ENCODE measurements at regions not wholly inside any gene's neighbourhood (a gene's known extent, or its start where the extent isn't known, plus 50 kb on each side); places are given as distances from the start of the nearest gene placed in this dataset.

DNA sequence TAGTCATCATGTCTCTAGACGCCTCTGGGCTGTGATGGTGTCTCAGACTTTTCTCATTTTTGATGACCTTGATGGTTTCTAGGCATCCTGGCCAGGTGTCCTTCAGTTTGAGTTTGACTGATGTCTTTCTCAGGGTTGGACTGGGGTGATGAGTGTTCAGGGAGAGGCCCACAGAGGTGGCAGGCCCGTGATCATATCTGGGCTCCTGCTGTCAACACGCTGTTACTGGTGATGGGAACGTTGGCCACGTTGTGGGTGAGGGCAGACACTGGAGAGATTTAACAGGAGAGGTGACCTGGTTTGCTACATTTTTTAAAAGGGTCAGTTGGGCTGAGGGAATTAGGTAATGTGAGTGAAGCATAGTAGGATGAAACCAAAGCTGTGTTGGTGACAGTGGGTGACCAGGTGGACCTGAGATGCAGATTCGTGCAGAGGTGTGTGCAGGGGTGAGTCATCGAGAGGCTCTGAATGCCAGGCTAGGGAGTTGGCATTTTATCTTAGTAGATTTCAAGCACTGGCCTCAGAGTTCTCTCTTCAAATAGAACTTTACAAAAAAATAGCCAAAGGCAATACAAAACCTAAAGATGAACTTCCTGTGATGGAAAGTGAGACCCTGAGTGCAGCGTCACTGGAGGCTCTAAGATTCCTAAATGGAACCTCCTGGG is 174.1 kb downstream of the CDH26 start:
- DNase-seq, result no peak

DNA sequence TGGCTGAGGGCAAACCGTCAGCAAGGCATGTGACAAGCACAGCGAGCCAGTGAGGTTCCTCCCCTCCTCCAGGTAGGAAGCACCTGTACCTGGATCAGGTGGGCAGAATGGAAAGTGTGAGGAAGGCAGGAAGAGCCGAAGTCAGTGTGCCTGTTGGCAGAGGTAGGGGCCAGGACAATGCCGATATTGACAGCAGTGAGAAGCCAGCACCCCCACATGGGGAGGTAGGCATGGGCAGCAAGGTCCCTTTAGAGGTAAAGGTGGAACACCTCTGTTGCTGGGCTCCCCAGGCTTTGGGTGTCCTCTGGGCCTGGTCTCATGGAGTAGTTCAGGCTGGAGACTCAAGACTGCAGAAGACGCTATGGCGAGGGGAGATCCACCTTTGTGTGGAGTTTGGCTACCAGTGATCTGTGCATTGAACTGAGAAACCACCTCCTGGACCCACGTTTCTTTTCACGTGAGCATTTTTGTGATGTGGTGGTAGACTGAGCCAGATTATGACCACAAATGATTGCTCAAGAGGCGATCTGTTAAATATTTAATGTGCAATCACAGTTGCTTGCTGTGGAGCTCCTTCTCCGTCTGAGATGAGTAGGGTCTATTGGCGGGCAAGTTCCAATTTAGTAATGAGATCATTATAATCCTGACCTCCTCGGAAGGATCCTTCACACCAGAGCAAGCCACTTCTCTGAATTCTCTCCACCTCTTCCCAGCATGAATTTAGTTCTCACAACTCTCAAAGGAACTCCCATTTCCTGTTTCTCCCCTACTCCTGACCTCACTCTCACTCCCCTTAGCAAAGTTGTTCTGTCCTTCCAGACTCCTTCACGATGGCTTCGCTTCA is 174.8 kb downstream of the CDH26 start:
- no peak for DNase-seq

DNA sequence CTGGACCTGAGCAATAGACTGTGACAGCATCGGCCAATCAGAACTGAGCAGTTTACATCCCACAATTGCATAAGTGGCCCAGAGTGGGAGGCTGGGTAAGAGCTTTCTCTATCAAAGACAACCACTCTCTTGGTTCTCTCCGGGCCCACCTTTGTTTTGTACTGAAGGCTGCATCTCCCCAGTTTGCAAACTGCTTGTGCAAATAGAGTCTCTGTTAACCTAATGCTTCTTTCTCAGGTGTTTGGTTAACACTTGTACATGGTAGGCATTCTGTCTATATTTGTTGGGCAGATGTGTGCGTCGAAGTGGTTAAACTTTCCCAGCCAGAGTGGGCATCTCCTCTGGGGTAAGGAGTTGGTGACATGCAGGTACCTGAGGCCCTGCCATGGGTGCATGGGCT is 177.1 kb downstream of the CDH26 start:
- DNase-seq, result no peak

GRCh38 chr20:60136645-60137401 is 178.6 kb downstream of the CDH26 start:
- DNase-seq, result no peak

- peak; percentile 30 for DNase-seq
Measured at GRCh38 chr20:60137657-60138245, 179.5 kb downstream of the CDH26 start.

DNA sequence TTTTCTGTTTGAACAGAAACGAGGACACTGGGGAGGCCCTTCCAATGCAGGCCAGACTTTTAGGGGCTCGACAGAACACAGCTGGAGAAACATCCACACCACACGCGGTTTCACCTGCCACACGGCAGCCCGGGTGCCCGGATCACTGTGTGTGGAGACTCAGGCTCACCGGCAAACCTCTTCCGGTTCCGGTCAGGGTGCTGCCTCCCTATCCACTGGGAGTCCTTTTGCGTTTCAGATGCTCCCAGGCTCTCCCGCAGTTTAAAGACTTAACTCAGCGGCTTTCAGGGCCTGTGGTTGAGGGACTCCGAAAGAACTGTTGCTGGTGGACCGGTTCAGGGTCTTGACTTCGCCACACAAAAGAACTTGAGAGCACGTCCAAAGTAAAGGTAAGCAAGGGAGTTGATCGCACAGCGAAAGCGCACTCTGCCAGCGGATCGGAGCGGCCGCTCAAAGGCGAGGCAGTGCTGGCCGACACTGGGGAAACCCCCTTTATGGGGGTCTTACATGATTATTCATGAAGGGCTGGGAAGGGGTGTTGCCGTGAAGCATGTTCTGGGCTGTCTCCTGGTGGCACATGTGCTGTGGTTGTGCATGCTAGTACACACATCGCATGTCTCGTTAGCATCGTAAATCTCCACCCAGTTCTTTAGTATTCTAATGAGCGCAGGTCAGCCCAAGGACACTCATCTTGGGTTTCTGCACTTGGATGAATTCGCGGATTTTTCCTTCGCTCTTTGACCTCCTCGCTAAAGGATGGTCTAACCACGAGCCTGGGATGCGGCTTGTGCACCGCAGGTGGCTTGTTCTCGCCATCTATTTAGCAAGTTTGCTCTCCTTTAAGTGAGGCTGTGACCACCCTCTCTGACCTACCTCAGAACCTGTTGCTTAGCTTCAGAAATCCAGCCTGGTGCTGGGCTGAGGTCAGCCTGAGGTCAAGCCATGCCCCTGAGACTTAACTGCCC is 180.3 kb downstream of the CDH26 start:
- DNase-seq, result peak; percentile 62

DNA sequence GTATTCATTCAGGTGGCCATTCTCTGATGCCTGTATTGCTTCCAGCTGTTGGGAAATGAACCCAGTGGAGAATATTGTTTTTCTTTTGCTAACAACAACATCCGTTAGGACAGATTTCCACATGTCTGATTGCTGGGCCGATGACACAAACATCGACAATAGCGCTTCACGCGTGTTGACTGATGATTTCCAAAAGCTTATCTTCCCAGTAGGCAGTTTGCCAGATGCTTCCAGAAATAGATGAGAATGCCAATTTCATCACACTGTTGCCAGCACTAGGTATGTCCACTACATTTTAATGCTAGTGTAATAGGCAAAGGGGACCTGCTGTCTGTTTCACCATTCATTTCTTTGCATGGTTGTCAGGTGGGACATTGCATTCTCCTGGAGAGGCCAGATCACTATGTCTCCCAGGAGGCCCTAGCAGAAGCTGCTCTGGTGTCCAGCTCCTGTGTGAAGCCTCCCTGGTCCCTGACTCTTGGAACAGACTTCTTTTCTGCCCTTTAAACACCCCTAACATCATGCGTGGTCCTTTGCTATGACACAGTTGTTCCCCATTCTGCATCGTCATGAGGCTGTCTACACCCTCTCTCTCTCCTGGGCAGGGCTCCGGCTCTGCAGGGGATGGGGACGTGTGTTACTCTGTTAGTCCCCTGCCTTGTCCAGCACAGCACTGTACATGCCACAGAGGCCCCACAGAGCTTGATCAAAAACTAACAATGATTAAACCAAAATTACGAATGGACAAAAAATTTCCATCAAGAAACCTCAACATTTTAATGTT is 181.6 kb downstream of the CDH26 start:
- DNase-seq, result no peak

DNA sequence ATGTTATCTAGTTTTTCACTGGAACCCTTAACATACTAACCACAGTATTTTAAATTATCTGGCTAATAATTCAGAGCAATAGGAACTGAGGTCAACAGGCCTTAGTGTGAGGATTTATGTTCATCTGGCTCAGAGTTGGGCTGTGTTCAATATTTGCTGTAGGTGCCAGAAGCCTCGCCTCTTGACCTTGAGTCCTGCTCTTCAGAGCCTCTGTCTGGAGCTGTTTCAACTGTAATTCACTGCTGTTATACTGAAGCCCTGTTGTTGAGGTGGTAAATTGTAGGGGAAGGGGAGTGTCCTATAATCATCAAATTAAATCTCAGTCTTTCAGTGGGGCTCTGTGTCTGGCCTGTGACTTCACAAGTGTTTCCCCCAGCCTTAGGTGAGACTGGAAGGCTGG is 184.4 kb downstream of the CDH26 start:
- no peak for DNase-seq

GRCh38 chr20:60143261-60143842 is 185.1 kb downstream of the CDH26 start:
- DNase-seq, result no peak

DNA sequence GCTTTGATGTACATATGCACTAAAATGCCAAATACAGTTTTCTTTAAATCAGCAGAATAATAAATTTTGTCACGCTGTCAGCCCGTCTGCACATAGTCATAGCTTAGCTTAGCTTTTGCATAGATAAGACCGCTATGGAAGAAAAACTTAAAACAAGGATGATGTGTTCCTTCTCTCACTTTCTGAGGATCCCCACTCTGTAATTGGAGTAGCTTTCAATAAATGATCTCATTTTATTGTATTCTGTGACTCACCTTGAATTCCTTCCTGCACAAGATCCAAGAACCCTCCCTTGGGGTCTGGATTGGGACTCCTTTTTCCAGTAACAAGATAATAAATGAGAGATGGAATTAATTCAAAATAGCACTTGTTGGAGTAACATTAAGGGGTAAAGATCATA is 186.2 kb downstream of the CDH26 start:
- DNase-seq, result no peak

DNA sequence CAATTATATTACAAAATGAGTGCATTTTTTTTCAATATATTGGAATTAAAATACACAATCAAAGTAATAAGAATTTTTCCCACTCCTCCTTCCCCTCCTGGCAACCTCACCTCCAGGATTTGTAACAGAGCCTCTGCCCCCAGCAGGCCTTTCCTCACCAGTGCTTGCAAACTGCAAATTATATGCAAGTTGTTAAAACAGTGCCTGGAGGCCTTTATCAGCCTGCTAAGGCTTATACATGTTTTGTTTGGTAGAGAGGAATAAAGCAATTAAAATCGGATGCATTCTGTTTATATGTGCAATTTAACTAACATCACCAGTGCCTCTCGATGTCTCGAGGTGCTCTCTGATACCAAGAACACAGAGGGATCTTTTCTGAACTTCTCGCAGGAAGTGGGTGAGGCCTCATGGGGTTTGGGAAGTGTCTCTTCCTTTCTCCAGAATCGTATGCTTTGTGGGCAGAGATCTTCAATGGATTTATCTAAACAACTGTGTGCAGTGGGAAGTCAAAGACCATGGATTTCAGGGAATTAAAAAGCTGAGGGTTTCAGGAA is 186.8 kb downstream of the CDH26 start:
- DNase-seq, result no peak

DNA sequence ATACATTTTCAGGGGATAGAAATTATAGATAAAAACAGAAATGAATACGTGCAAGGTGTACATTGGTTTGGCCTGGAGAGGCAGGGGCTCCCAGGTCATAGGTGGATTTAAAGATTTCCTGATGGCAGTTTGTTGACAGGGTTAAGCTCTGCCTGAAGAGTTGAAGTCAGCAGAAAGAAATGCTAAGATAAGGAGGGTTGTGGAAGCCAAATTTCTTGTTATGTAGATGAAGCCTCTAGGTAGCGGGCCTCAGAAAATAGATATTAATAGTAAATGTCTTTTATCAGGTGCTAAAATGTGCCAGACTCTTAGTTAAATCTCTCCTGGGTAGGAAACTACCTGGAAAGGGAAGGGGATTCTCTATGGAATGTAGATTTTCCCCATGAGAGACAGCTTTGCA is 188.8 kb downstream of the CDH26 start:
- no peak for DNase-seq

DNA sequence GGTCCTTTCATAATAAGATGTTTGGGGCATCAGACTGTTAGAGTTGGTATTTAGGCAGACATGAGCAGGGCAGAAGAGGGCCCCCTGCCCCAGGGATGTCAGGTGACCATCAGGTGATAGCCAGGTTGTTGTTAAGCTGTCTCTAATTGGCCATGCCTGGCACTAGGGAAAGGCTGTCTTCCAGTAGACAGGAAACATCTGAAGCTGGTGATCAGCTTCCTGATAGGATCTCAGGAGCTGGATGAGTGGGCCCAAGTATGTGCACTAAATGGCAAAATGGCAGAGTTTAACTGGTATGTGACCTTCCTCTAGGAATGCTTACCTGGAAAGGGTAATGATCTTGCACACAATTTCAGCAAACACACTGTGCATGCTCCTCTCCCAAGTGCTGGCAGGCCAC is 190.7 kb downstream of the CDH26 start:
- DNase-seq, result no peak

DNA sequence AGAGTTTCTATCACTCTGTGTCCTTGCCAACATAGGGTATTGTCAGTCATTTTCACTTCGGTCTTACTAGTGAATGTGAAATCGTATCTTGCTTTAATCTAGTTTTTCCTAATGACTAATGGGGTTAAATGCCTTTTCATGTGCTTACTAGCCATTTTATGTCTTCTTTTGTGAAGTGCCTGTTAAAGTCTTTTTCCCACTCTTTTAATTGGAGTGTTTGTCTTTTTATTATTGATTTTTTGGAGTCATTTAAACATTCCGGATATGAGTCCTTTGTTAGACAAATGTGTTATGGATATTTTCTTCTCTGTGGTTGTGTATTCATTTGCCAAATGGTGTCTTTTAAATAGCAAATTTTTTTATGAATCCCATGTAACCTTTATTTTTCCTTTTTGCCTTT is 194.6 kb downstream of the CDH26 start:
- no peak for DNase-seq

DNA sequence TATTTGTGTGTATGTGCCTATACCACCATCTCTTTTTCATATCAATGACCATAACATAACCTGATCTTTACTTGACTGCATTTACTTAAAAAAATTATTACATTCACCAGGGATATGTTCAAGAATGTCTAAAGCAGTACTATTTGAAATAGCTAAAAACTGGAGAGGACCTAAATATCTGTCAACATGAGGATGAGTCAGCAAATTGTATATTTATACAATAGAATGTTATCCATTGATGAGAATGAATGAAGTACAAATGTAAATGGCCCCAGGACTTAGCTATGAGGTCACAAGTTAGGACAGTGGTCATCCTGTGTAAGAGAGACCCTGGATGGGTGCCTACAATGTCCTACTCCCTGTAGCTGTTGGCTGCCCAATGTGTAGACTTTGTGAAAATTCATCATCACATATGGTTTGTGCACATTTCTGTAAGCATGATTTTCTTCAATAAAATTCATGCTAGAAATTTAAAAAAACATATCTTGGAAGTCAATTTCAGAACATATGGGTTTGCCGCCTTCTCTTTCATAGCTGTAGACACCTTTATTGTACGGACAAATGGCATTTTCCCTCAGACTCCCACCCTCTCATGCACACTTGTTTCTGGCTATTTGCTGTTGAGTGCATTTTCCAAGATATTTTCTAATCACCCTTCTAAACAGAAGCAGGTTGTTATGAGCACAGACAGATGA is 202.4 kb downstream of the CDH26 start:
- DNase-seq, result no peak

- no peak for DNase-seq
Measured at GRCh38 chr20:60167812-60168211, 209.6 kb downstream of the CDH26 start.

- no peak for DNase-seq
Measured at GRCh38 chr20:60168963-60169362, 210.7 kb downstream of the CDH26 start.

DNA sequence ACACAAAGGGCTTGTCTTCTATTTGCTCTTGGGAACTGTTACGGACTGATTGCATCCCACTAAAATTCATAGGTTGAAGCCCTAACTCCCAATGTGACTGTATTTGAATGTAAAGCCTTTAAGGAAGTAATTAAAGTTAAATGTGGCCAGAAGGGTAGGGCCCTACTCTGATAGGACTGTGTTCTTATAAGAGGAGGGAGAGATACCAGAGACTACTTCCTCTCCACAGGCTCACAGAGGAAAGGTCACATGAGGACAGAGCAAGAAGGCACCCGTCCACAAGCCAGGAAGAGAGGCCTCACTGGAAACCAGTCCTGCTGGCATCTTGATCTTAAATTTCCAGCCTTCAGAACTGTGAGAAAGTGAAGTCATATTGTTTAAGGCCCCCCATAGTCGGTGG is 211.9 kb downstream of the CDH26 start:
- no peak for DNase-seq

- DNase-seq, result no peak
Measured at GRCh38 chr20:60171313-60171712, 213.1 kb downstream of the CDH26 start.

GRCh38 chr20:60171738-60172137 is 213.5 kb downstream of the CDH26 start:
- DNase-seq, result no peak

Data from stimulated activated CD4-positive, alpha-beta T cell treated with anti-CD3 and anti-CD28 coated beads, Interleukin-1b, Interleukin-23, amount 100 ng/mL, for 48 hours (primary cell).